ENCODE measurements at regions not wholly inside any gene's neighbourhood (a gene's known extent, or its start where the extent isn't known, plus 50 kb on each side); places are given as distances from the start of the nearest gene placed in this dataset.

DNA sequence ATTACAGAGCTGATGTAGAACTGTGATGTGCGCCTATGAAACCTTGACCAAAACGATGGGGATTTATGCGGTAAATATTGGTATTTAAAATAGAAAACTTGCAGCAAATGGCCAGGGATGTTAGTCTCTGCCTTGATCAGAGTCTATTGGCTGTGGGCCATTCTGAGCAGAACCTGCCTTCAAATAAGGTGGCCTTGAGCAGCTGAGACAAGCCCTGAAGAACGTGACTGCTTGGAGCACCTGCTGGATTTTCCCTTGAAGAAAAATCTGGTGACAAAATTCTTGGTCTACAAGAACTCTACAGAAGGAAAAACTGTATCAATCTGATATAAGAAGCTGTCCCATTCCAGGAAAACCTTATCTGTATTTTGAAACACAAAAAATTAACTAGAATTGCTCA is 820.1 kb upstream of the EPHA6 start:
- no peak for DNase-seq
- Mint-ChIP-seq H3K9me3 (no peaks in the 10 kb centered on the region), H3K36me3 (ENCODE audit: low read depth) (no peaks in the 10 kb centered on the region)

DNA sequence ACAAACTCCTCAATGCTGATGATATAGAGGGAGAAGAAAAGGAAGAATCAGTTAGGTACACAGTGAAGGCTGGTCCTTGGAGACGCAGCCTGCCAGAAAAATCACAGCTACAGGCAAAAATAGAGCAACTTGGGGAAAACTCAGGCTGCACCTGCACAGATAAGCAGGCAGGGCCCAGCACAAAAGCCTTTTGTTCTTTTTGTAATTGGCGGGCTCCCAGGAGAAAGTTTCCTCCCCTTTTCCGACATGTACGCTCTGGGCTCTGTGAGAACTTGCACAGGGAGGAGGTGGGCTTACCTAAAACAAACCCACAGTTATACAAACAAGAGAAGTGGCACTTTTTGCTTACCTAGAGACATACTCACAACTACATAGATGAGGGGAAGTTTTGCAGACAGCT is 813.4 kb upstream of the EPHA6 start:
- H3K36me3 Mint-ChIP-seq (ENCODE audit: low read depth) = no peaks in the 10 kb centered on the region
- H3K4me1 Mint-ChIP-seq = no peaks in the 10 kb centered on the region
- H3K27me3 Mint-ChIP-seq = no peaks in the 10 kb centered on the region
- intact Hi-C loops (cut with micrococcal nuclease) = no loop called here
- H3K4me3 Mint-ChIP-seq = no peak overlapping the region
- no peaks in the 10 kb centered on the region for H3K9me3 Mint-ChIP-seq
- no peak for DNase-seq
- H3K27ac Mint-ChIP-seq = no peak overlapping the region

More for the DNA sequence above, 820.1 kb upstream of the EPHA6 start:
- Mint-ChIP-seq H3K4me1 (no peaks in the 10 kb centered on the region), H3K27me3 (no peaks in the 10 kb centered on the region), H3K27ac (no peak overlapping the region), H3K4me3 (no peak overlapping the region)
- intact Hi-C loops (cut with micrococcal nuclease) = no loop called here

DNA sequence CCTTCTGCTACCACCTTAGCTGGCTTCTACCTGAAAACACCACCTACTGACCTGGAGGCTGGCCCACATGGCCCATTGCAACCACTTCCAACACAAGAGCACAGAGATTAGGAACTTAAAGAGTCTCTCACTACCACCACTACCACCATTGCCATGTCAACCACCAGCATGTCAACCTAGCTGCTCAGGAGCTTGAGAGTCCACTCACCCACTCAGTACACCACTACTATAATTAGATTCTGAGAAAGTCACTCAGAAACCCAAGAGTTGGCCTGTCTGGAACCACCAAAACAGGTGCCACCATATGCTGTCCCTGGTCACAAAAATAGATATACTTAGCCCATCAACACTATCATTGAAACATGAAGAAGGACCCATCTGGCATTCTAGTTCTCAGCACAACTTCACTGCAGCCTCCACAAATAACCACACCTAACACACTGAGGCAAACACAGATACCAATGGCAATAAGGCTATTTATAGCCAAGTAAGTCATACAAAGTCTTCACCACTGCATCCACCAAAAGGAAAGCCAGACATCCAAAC is 806.7 kb upstream of the EPHA6 start:
- no peaks in the 10 kb centered on the region for H3K4me1 Mint-ChIP-seq
- no peak for DNase-seq
- H3K4me3 Mint-ChIP-seq = no peak overlapping the region
- H3K36me3 Mint-ChIP-seq (ENCODE audit: low read depth) = no peaks in the 10 kb centered on the region
- H3K27ac Mint-ChIP-seq = no peak overlapping the region
- no peaks in the 10 kb centered on the region for H3K27me3 Mint-ChIP-seq
- intact Hi-C loops (cut with micrococcal nuclease) = no loop called here
- H3K9me3 Mint-ChIP-seq = peaks cover 9% of the 10 kb centered on the region

DNA sequence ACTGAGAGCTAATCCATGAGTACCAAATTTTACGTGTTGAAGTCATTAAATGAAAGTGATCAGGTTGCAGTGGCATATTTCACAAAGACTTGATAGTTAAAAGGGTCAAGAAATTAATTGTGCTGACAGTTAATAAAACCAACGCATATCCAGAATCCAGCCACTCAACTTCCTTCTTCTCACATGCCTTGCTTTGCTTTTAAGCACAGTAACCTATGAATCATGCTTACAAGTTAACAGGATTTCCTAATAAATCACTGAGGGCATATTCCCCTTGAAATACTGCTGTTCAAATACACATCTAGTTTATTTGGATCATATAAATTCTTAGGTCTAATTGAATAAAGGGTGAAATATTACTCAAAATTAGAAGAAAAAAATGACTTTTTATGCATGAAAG is 801.5 kb upstream of the EPHA6 start:
- DNase-seq = no peak
- H3K4me3 Mint-ChIP-seq = no peak overlapping the region
- H3K36me3 Mint-ChIP-seq (ENCODE audit: low read depth) = no peaks in the 10 kb centered on the region
- no peak overlapping the region for H3K27ac Mint-ChIP-seq
- H3K27me3 Mint-ChIP-seq = no peaks in the 10 kb centered on the region
- H3K9me3 Mint-ChIP-seq = peaks cover 4% of the 10 kb centered on the region
- intact Hi-C loops (cut with micrococcal nuclease) = no loop called here
- no peaks in the 10 kb centered on the region for H3K4me1 Mint-ChIP-seq

DNA sequence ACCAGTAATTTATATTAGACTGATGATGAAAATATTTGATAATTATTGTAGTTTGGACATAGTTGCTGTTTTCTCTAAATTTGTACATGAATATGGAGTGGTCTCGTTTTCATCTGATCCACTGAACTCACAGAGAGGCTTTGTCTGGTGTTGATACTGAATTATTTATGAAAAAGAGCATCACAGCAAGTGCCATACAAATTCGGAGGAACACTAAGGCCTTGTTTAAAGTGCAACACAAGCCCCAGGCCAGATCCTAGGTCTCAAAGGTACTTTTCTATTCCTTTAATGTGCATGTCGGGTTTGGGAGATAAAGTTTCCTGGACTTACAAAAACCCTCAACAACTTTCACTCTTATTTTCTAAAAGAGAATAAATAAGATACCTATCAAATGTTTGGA is 796.8 kb upstream of the EPHA6 start:
- Mint-ChIP-seq H3K4me3 (no peak overlapping the region), H3K9me3 (no peaks in the 10 kb centered on the region), H3K27ac (no peak overlapping the region), H3K4me1 (no peaks in the 10 kb centered on the region), H3K27me3 (no peaks in the 10 kb centered on the region), H3K36me3 (ENCODE audit: low read depth) (no peaks in the 10 kb centered on the region)
- intact Hi-C loops (cut with micrococcal nuclease) = no loop called here
- DNase-seq = no peak

DNA sequence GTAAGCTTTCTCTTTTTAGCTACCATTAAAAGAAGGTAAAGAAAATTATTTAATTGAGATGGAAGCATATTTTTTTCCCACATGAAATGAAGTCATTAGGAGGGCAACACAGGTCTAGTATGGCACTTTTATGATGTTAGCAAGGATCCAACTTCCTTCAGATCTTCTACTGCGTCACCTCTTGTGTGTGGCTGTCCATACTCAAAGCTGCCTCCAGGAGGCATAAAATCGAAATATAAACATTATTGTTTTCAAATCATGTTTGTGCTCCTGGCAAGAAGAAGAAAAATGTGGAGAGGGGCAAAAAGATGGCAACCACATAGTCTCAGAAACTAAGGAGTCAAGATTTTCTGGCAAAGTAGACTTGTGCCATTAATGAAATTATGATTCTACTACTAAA is 791.7 kb upstream of the EPHA6 start:
- no peak for DNase-seq
- Mint-ChIP-seq H3K4me1 (no peaks in the 10 kb centered on the region), H3K4me3 (no peak overlapping the region), H3K27me3 (no peaks in the 10 kb centered on the region), H3K36me3 (ENCODE audit: low read depth) (no peaks in the 10 kb centered on the region), H3K9me3 (peaks cover 5% of the 10 kb centered on the region), H3K27ac (no peak overlapping the region)
- intact Hi-C loops (cut with micrococcal nuclease) = no loop called here

DNA sequence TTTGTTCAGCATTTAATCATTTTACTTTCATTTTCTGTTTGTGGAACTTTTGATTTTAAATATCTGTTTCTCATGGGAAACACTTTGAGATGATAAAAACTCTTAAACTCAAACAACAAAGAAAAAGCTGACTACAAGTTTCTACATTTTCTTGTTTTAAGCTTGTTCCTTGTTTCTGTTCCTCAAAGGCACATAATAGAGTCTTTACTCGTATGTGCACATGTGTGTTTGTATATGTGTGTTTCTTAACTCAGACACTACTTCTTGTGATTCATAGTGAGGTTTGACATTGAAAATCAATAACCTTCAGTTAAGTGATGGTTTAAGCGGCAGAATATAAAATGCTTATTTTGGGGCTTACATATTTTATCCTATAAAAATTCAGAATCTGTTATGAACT is 786.7 kb upstream of the EPHA6 start:
- H3K9me3 Mint-ChIP-seq = peaks cover 5% of the 10 kb centered on the region
- no peak overlapping the region for H3K27ac Mint-ChIP-seq
- H3K36me3 Mint-ChIP-seq (ENCODE audit: low read depth) = no peaks in the 10 kb centered on the region

DNA sequence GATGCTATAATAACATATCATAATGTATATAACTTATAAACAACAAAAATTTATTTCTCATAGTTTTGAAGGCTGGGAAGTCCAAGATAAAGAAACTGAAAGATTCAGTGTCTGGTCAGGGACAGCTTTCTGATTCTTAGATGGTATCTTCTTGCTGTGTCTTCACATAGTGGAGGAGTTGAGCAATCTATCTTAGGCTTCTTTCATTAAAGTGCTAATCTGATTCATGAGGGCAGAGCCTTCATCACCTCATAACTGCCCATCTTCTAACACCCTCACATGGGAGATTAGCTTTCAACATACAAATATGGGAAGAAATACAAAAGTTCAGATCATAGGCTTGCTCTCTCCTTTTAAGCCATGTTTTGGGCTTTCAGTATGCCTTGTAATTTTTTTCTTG is 774.8 kb upstream of the EPHA6 start:
- H3K27me3 Mint-ChIP-seq = no peaks in the 10 kb centered on the region
- H3K9me3 Mint-ChIP-seq = no peaks in the 10 kb centered on the region
- H3K36me3 Mint-ChIP-seq (ENCODE audit: low read depth) = no peaks in the 10 kb centered on the region
- DNase-seq = no peak
- H3K4me3 Mint-ChIP-seq = no peak overlapping the region
- intact Hi-C loops (cut with micrococcal nuclease) = no loop called here
- no peak overlapping the region for H3K27ac Mint-ChIP-seq
- no peaks in the 10 kb centered on the region for H3K4me1 Mint-ChIP-seq

More for the DNA sequence above, 786.7 kb upstream of the EPHA6 start:
- DNase-seq = no peak
- no peaks in the 10 kb centered on the region for H3K27me3 Mint-ChIP-seq
- no peak overlapping the region for H3K4me3 Mint-ChIP-seq
- no peaks in the 10 kb centered on the region for H3K4me1 Mint-ChIP-seq
- intact Hi-C loops (cut with micrococcal nuclease) = no loop called here

DNA sequence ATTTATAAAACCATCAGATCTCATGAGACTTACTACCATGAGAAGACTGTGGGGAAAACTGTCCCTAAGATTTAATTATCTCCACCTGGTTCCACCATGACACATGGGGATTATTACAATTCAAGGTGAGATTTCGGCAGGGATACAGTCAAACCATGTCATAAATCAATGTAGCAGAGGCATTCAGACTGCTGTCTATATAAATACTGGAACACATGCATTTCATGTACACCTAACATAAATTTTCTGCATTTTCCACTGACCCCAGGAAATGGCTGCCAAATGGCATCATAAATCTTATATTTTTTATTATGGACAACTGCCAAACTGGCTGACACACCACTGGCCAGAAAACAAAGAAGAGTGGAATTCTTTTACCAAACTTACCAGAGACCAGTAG is 755.1 kb upstream of the EPHA6 start:
- Mint-ChIP-seq H3K36me3 (ENCODE audit: low read depth) (no peaks in the 10 kb centered on the region), H3K9me3 (no peaks in the 10 kb centered on the region), H3K27ac (no peak overlapping the region), H3K4me1 (no peaks in the 10 kb centered on the region), H3K27me3 (no peaks in the 10 kb centered on the region), H3K4me3 (no peak overlapping the region)
- no peak for DNase-seq
- intact Hi-C loops (cut with micrococcal nuclease) = no loop called here

DNA sequence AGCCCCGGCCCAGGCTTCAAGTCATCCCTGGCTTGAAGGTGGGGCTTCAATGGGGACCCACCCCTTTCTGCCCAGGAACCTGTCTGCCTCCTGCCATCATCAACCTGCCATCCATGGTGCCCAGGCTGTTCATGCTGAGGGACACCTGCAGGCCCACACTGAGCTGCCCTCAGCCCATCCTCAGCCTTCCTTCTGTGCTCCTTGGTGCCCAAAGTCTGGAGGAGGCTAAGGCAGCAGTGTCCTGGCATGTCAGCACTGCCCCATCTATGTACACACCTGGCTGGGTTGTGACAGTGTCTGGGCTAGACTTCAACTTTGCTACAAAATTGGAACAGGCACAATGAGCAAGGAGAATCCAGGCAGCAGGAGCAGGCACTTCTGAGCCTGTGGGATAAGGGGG is 745.3 kb upstream of the EPHA6 start:
- Mint-ChIP-seq H3K4me3 (no peak overlapping the region), H3K36me3 (ENCODE audit: low read depth) (no peaks in the 10 kb centered on the region), H3K4me1 (no peaks in the 10 kb centered on the region), H3K27me3 (no peaks in the 10 kb centered on the region), H3K27ac (no peak overlapping the region), H3K9me3 (peaks cover 3% of the 10 kb centered on the region)
- no peak for DNase-seq
- intact Hi-C loops (cut with micrococcal nuclease) = no loop called here

DNA sequence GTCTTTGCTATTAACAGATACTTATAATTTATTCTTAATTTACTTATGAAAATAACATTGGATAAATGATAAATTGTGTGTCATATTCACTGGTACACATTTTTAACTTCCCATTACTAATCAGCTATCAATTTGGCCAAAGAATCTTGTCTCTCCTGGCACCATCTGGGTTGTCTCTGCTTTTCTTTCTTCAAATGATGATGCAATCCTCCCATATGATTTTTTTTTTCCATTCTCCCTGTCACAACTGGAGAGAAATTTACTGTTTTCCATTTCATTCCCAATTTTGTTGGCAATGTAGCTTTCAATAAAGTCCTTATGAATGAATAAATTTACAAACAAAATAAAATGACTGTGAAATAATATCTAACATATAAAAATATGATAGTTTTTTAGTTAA is 743.7 kb upstream of the EPHA6 start:
- Mint-ChIP-seq H3K27ac (no peak overlapping the region), H3K27me3 (no peaks in the 10 kb centered on the region), H3K4me3 (no peak overlapping the region), H3K36me3 (ENCODE audit: low read depth) (no peaks in the 10 kb centered on the region), H3K9me3 (peaks cover 3% of the 10 kb centered on the region), H3K4me1 (no peaks in the 10 kb centered on the region)
- intact Hi-C loops (cut with micrococcal nuclease) = no loop called here
- DNase-seq = no peak

DNA sequence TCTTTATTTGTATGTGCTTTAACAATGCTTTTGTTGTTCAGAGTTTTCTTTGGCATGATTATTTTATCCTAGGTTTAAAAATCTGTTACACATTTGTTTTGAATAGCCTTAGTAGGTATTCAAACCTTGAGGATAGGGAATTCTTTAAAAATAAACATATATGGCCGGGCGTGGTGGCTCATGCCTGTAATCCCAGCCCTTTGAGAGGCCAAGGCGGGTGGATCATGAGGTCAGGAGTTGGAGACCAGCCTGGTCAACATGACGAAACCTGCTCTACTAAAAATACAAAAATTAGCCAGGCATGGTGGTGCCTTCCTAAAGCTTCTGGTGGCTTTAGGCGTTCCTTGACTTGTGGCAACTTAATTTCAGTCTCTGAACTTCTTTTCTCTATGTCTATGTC is 743.3 kb upstream of the EPHA6 start:
- Mint-ChIP-seq H3K4me3 (no peak overlapping the region), H3K27me3 (no peaks in the 10 kb centered on the region), H3K27ac (no peak overlapping the region), H3K36me3 (ENCODE audit: low read depth) (no peaks in the 10 kb centered on the region), H3K4me1 (no peaks in the 10 kb centered on the region), H3K9me3 (peaks cover 3% of the 10 kb centered on the region)
- intact Hi-C loops (cut with micrococcal nuclease) = no loop called here
- DNase-seq = no peak

DNA sequence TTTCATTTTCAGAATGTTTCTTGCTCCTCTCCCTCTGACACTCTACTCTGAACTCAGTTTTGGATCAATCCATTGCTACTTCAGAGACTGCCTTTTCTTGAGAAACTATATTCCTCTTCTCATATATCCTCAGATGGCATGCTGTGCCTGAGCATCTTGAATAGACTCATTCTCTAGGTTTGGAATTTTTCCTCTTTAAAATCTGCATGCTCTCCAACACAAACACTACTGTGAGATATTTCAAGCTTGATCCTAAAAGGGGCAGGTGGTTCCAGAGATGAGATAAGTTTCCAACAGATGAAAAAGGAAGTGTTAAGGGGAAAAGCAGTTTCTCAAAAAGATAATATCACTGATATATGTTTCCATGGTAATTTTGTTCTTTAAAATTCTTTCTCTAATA is 742.2 kb upstream of the EPHA6 start:
- no peaks in the 10 kb centered on the region for H3K27me3 Mint-ChIP-seq
- no peak for DNase-seq
- no peak overlapping the region for H3K27ac Mint-ChIP-seq
- peaks cover 3% of the 10 kb centered on the region for H3K9me3 Mint-ChIP-seq
- no peak overlapping the region for H3K4me3 Mint-ChIP-seq
- intact Hi-C loops (cut with micrococcal nuclease) = no loop called here
- no peaks in the 10 kb centered on the region for H3K36me3 Mint-ChIP-seq (ENCODE audit: low read depth)
- H3K4me1 Mint-ChIP-seq = no peaks in the 10 kb centered on the region

DNA sequence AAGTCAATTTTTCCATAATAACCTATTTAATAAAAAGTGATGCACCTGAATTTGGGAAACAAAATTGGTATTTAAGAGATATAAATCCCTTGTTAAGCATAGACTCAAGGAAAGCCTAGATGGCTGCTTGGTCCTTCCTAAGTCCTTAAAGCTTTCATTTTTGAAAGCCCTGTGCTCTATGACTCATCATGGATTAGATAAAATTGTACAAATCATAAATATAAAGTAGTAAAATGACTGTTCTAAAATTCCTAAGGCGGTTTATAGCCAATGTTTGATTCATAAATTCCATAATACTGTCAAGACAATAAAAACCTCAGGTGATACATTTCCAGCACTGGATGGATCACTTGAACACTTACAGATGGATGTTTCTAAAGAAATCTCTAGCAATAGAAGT is 730.8 kb upstream of the EPHA6 start:
- no peak for DNase-seq
- Mint-ChIP-seq H3K9me3 (peaks cover 5% of the 10 kb centered on the region), H3K27ac (no peak overlapping the region), H3K4me3 (no peak overlapping the region), H3K36me3 (ENCODE audit: low read depth) (no peaks in the 10 kb centered on the region), H3K27me3 (no peaks in the 10 kb centered on the region), H3K4me1 (no peaks in the 10 kb centered on the region)
- intact Hi-C loops (cut with micrococcal nuclease) = no loop called here

DNA sequence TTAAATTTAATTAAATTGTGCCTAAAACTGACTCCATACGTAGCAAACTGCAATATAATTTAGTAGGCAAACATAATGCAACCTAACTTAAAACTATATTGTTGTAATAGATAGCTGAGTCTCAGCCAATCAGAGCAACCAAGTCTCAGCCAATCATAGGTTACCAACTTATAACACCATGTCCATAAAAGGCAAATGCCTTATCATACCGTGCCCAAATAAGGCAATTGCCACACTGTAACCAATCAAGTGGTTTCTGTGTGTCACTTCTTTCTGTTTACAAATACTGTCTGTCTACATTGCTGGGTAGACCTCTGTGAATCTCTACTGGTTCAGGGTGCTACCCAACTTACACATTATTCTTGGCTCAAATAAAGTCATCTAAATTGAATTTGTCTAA is 728.4 kb upstream of the EPHA6 start:
- peaks cover 5% of the 10 kb centered on the region for H3K9me3 Mint-ChIP-seq
- DNase-seq = no peak
- no peaks in the 10 kb centered on the region for H3K27me3 Mint-ChIP-seq
- H3K4me1 Mint-ChIP-seq = no peaks in the 10 kb centered on the region
- no peak overlapping the region for H3K4me3 Mint-ChIP-seq
- no peak overlapping the region for H3K27ac Mint-ChIP-seq
- H3K36me3 Mint-ChIP-seq (ENCODE audit: low read depth) = no peaks in the 10 kb centered on the region
- intact Hi-C loops (cut with micrococcal nuclease) = no loop called here
